ENCODE measurements at regions not wholly inside any gene's neighbourhood (a gene's known extent, or its start where the extent isn't known, plus 50 kb on each side); places are given as distances from the start of the nearest gene placed in this dataset.
"Not testable (repeated sequence)": the region's sequence is repeated elsewhere in the genome, so short reads cannot be mapped to it uniquely, and the experiment has no call there.

DNA sequence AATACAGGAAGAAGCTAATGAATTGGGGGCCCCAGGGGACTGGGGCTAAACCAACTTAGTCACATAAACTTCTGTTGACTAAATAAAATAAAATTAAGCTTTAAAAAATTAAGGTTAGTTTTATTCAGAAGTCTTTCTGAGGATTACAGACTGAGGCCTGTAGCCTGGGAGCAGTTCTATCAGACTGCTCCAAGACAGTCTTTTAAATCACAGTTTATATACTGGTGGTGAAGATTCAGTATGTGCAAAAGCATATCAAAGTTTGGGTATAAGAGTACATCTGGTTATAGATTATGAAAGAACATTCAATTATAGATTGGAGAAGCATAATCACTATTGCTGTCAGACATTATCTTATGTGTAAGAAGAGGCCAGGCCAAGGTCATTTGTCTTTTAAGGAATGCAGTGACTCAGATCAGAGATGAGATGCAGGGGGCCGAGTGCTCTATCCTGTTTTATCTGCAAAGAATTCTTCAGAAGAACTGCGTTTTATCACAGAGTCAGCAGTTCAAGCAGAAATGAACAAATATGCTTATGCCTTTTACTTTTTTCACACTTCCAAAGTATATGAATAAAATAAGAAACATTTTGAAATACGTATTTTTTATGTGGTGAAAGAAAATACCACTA, 109.4 kb downstream of the PDHA2 start:
- no peak for DNase-seq (ENCODE audit: low spot score in 2 of 2, unreplicated experiment in 2 of 2)
- H3K27me3 Mint-ChIP-seq (ENCODE audit: low read depth) = no peaks in the 10 kb centered on the region
- H3K4me3 Mint-ChIP-seq = no peak overlapping the region
- peaks cover 38% of the 10 kb centered on the region for H3K9me3 Mint-ChIP-seq
- peak overlapping the region; percentile 82 for H3K27ac Mint-ChIP-seq
- H3K36me3 Mint-ChIP-seq = peaks cover 16% of the 10 kb centered on the region
- TF ChIP-seq CTCF (IDR thresholded peaks at IDR 0.05; ENCODE audit: unreplicated experiment) = no peak
- H3K4me1 Mint-ChIP-seq = peaks cover 15% of the 10 kb centered on the region

DNA sequence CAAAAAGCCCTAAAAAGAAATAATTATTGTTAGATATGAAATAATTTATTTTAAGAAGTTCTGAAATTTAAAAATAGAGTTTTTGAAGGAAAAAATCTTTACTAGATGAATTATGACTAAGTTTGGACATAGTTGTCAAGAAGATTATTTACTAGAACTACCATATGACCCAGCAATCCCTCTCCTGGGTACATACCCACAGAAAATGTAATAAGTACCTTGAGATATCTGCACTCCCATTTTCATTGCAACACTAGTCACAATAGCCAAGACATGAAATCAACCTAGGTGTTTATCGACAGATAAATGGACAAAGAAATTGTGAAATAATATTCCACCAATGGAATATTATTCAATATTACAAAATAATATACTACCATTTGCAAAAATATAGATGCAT, 109.9 kb downstream of the PDHA2 start:
- Mint-ChIP-seq H3K36me3 (peaks cover 16% of the 10 kb centered on the region), H3K4me3 (no peak overlapping the region), H3K9me3 (peaks cover 34% of the 10 kb centered on the region), H3K4me1 (peaks cover 15% of the 10 kb centered on the region), H3K27me3 (ENCODE audit: low read depth) (no peaks in the 10 kb centered on the region), H3K27ac (no peak overlapping the region)
- no peak for TF ChIP-seq CTCF (IDR thresholded peaks at IDR 0.05; ENCODE audit: unreplicated experiment)
- DNase-seq (ENCODE audit: low spot score in 2 of 2, unreplicated experiment in 2 of 2) = no peak

GRCh38 chr4:95952538-95952937, 112.6 kb downstream of the PDHA2 start:
- H3K9me3 Mint-ChIP-seq = peaks cover 20% of the 10 kb centered on the region
- H3K27ac Mint-ChIP-seq = not testable (repeated sequence)

DNA sequence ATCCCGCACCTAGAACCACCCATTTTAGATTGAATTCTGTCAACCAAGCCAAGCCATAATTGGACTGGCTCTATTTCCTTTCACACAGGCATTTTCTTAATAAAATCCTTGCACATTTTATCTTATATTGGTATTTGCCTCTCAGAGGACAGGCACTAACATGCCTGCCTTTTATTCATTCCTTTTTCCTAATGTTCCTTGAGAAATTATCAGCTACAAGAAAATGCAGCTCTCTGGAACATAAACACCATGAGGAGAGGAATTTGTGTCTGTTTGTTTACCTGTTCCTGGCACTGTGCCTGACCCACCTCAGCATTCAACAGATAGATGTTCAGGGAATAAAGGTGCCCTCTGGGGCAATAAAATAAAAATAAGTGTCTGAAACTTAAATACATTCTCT, 116.2 kb downstream of the PDHA2 start:
- no peak for TF ChIP-seq CTCF (IDR thresholded peaks at IDR 0.05; ENCODE audit: unreplicated experiment)
- DNase-seq (ENCODE audit: low spot score in 2 of 2, unreplicated experiment in 2 of 2) = no peak
- H3K4me1 Mint-ChIP-seq = peaks cover 18% of the 10 kb centered on the region
- no peaks in the 10 kb centered on the region for H3K27me3 Mint-ChIP-seq (ENCODE audit: low read depth)
- H3K36me3 Mint-ChIP-seq = no peaks in the 10 kb centered on the region
- H3K9me3 Mint-ChIP-seq = peaks cover 14% of the 10 kb centered on the region
- no peak overlapping the region for H3K27ac Mint-ChIP-seq
- H3K4me3 Mint-ChIP-seq = no peak overlapping the region

More at GRCh38 chr4:95952538-95952937, 112.6 kb downstream of the PDHA2 start:
- H3K4me1 Mint-ChIP-seq = peaks cover 28% of the 10 kb centered on the region
- H3K27me3 Mint-ChIP-seq (ENCODE audit: low read depth); H3K36me3 Mint-ChIP-seq; DNase-seq (ENCODE audit: low spot score in 2 of 2, unreplicated experiment in 2 of 2); H3K4me3 Mint-ChIP-seq: not testable (repeated sequence)

GRCh38 chr4:95957054-95957453, 117.2 kb downstream of the PDHA2 start:
- no peak overlapping the region for H3K27ac Mint-ChIP-seq
- DNase-seq (ENCODE audit: low spot score in 2 of 2, unreplicated experiment in 2 of 2) = no peak
- H3K4me1 Mint-ChIP-seq = peaks cover 18% of the 10 kb centered on the region
- no peaks in the 10 kb centered on the region for H3K36me3 Mint-ChIP-seq
- no peaks in the 10 kb centered on the region for H3K27me3 Mint-ChIP-seq (ENCODE audit: low read depth)
- no peak for TF ChIP-seq CTCF (IDR thresholded peaks at IDR 0.05; ENCODE audit: unreplicated experiment)
- H3K9me3 Mint-ChIP-seq = peaks cover 7% of the 10 kb centered on the region
- H3K4me3 Mint-ChIP-seq = no peak overlapping the region

DNA sequence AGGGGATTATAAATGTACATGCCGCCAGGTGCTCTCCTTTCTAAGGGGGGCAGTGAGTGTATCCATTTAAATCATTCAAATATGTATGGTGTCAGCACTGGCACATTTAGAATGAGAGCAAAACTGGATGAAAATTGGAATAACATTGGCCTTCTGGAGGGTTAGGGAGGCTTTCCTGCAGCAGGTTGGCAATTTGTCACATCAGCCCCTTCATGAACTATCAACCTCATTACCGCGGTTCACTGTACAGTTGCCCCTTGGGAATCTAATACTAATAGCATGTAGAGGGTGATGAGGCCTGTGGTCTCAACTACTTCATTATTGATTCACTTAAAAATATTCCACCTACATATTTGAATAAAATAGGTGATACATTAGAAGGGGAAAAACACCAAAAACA, 117.9 kb downstream of the PDHA2 start:
- no peak for DNase-seq (ENCODE audit: low spot score in 2 of 2, unreplicated experiment in 2 of 2)
- no peak for TF ChIP-seq CTCF (IDR thresholded peaks at IDR 0.05; ENCODE audit: unreplicated experiment)
- no peak overlapping the region for H3K4me3 Mint-ChIP-seq
- H3K9me3 Mint-ChIP-seq = peaks cover 7% of the 10 kb centered on the region
- H3K36me3 Mint-ChIP-seq = no peaks in the 10 kb centered on the region
- peaks cover 18% of the 10 kb centered on the region for H3K4me1 Mint-ChIP-seq
- no peak overlapping the region for H3K27ac Mint-ChIP-seq
- H3K27me3 Mint-ChIP-seq (ENCODE audit: low read depth) = no peaks in the 10 kb centered on the region

Measured in mesothelial cell of epicardium (in vitro differentiated cells).